GM12874 (cell line): ENCODE measurements at regions not wholly inside any gene's neighbourhood (a gene's known extent, or its start where the extent isn't known, plus 50 kb on each side); places are given as distances from the start of the nearest gene placed in this dataset.

Source experiments
- TF ChIP-seq, protein P1 (sequence below): IDR thresholded peaks from 2 replicates; pipeline ENCODE4 v1.5.1; 2011; ENCODE audit warnings: low read depth, mild to moderate bottlenecking, control low read depth, low read length, moderate library complexity; ENCODE audit not compliant: insufficient read depth

DNA sequence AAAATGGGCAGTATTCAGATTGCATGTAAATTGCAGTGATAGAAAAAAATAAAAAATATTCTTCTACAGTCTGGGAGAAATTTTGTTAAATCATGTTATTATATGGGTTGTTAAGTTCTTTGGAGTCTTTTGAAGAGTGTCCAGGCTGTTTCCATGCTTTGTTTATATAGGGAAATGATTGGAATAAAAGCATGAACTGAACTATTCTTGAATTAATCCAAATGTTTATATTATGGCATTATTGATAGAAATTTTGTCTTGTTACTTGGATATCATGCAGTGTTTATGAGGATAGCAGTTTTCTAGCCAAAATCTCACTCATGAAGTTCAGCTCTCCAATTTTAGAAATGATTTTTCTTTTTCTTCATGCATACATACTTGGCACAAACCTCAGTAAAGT lies 108.2 kb upstream of the NAV3 start:
- TF ChIP-seq, protein P1, sequence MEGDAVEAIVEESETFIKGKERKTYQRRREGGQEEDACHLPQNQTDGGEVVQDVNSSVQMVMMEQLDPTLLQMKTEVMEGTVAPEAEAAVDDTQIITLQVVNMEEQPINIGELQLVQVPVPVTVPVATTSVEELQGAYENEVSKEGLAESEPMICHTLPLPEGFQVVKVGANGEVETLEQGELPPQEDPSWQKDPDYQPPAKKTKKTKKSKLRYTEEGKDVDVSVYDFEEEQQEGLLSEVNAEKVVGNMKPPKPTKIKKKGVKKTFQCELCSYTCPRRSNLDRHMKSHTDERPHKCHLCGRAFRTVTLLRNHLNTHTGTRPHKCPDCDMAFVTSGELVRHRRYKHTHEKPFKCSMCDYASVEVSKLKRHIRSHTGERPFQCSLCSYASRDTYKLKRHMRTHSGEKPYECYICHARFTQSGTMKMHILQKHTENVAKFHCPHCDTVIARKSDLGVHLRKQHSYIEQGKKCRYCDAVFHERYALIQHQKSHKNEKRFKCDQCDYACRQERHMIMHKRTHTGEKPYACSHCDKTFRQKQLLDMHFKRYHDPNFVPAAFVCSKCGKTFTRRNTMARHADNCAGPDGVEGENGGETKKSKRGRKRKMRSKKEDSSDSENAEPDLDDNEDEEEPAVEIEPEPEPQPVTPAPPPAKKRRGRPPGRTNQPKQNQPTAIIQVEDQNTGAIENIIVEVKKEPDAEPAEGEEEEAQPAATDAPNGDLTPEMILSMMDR = no peak

DNA sequence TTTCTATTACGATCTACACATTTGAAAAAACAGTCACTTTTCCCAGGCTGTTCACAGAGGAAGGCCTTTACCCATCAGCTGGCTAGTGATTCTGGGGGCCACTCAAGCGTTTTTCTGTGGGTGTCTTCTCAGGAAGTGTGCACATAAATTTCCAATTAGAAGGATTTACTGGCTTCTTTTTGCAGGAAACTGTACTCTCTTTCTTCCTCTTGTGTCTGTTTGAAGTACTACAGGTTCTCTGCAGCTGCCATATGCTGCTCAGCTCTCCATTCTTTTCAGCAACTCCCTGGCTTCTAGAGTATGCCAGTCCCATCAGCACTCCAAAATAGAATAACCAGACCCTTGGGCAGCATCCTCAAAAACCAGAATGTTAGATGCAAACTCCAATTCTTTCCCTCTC lies 110.4 kb upstream of the NAV3 start:
- TF ChIP-seq, protein P1 = no peak

DNA sequence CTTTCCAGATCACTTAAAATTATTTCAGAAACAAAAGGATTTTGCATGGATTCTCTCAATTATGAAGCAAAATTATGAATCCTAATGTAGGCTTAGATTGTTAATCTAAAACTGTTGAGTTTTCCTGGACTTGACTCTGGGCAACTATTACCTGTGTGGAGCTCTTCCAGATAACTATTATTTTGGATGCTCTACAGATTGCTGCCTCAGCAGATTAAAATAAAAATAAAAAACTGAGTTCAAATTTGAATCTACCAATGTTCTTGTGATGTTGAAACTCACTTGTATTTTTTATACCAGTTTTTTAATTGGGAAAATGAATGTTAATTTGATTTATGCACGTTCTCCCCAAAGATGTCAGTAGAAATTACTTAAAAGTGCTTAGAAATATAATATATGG lies 120.5 kb upstream of the NAV3 start:
- TF ChIP-seq, protein P1 = no peak

DNA sequence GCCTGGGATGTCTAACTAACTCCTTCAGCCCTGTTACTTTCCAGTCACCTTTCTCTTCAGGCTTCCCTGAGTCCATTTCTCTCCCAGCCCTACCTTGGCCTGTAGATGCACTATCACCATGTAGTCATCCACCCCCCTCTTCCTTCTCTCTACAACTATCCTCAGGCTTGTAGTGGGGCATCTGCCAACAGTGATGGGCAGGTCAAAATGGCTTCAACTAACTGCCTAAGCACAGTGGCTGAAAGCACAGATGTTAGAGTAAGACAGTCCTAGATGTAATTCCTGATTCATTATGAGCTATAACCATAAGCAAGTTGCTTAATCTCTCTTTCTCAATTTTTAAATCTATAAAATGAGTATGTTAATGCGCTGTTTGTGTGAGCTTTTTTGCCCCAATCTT lies 133.6 kb upstream of the NAV3 start:
- TF ChIP-seq, protein P1 = no peak

DNA sequence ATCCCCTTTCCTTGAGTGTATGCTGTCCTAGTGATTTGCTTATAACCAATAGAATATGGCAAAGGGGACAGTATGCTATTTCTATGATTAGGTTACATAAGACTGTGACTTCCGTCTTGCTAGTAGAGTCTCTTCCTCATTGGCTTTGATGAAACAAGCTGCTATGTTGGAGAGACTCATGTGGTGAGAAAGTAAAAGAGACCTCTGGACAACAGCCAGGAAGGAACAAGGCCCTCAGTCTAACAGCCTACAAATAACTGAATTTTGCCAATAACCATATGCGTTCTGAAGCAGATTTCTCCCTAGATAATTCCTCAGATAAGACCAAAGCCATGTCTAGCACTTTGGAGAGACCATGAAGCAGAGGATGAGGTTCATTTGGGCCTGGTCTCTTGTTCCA lies 134.5 kb upstream of the NAV3 start:
- TF ChIP-seq, protein P1 = no peak

DNA sequence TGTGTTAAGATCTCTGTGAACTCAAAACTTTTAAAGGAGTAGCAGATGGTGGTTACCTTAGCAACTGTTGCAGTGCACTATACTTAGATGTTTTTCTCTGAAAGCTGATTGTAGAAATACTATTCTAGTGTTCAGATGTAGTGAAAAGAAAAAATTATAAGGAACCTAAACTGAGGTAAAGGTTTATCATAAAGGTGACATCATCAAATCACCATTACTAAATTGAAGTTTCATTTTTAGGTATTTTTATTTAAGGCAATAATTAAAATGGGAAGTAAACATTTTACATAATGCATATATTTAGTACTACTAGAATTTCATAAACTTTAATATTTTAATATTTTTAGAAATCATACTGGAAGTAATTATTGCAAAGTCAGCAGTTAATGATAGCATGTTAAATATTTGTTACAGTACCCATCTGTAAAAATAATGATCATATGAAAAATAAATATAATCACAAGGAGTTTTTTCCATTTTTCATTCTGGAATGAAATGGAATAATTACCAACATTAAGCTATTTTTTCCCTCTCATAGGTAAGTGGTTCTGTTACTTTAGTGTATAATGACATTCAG lies 141.1 kb upstream of the NAV3 start:
- TF ChIP-seq, protein P1 = no peak

DNA sequence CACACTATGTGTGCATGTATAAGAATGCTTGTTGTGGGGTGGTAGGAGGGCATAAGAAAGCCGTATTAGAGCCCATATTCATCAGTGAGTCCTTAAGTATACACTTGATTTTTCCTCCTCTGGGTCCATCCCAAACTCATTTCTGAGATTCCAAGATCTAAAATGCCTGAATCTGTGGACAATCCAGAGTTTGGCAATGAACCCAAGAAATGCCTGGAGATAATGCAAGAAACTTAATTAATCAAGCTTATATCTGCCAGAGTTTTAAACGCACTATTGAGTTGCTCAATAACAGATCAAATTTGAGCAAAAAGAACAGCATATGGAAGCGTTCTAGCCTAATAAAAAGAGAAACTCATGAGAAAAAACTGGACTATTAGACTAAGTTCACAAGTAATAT lies 143.4 kb upstream of the NAV3 start:
- TF ChIP-seq, protein P1 = no peak
